ENCODE measurements at regions not wholly inside any gene's neighbourhood (a gene's known extent, or its start where the extent isn't known, plus 50 kb on each side); places are given as distances from the start of the nearest gene placed in this dataset.

DNA sequence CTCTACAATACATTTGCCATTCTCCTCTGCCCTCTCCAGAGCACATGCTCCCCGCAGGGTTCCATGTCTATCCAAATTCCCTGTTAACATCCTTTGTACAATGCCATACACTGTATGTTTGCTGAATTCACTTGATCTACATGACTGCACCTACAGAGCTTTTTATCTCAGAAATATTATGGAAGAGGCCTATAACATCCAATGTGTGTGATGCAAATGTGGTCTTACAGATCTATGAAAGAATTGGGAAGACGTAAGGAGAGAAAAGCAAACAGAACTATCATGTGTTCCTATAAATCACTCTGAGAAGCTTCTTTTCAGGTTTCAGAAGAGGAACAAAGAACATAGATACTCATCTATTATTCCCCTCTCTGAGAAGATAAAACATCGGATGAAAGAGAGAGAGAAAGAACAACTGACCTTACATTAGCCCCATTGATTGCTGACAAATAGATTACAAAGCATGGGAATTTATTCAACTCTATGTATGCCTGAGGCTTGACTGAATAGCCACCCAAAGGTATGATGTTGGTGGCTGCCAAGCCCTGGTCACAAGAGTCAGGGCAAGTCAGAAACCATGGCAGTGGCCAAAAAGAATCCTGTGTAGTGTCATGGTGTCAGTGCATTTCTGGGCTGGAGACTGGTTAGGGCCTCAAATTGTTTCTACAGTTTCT lies 425.2 kb downstream of the FOXO1 start:
- TF ChIP-seq, protein P1, sequence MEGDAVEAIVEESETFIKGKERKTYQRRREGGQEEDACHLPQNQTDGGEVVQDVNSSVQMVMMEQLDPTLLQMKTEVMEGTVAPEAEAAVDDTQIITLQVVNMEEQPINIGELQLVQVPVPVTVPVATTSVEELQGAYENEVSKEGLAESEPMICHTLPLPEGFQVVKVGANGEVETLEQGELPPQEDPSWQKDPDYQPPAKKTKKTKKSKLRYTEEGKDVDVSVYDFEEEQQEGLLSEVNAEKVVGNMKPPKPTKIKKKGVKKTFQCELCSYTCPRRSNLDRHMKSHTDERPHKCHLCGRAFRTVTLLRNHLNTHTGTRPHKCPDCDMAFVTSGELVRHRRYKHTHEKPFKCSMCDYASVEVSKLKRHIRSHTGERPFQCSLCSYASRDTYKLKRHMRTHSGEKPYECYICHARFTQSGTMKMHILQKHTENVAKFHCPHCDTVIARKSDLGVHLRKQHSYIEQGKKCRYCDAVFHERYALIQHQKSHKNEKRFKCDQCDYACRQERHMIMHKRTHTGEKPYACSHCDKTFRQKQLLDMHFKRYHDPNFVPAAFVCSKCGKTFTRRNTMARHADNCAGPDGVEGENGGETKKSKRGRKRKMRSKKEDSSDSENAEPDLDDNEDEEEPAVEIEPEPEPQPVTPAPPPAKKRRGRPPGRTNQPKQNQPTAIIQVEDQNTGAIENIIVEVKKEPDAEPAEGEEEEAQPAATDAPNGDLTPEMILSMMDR (IDR thresholded peaks at IDR 0.05), result no peak
- Histone ChIP-seq H3K4me1 (ENCODE audit: low read depth) (no peaks in the 10 kb centered on the region), H3K9me3 (no peaks in the 10 kb centered on the region), H3K36me3 (ENCODE audit: low read depth) (no peaks in the 10 kb centered on the region), H3K4me3 (no peak overlapping the region)
- ATAC-seq, result no peak
- intact Hi-C loops (cut with DNase I, micrococcal nuclease), result no loop called here
- DNase-seq, result no peak

DNA sequence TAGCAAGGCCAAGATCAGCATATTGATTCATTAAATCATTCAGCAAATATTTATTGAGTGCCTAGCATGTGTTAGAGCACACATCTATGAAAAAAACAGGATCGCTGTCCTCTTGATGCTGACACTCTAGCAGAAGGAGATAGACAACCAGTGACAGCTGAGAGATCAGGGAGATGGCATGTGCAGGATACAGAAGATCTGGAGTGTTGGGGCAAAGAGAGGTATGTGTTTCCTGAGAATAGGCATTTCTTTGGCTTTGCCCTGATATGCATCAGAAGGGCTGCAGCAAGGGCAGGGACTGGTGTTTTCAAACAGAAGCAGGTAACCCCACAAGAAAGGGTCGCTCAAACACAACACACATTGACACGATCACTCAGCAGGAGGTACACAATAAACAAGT lies 423.4 kb downstream of the FOXO1 start:
- intact Hi-C loops (cut with DNase I, micrococcal nuclease), result no loop called here
- H3K4me1 ChIP-seq (ENCODE audit: low read depth), result no peaks in the 10 kb centered on the region
- H3K4me3 ChIP-seq, result no peak overlapping the region
- DNase-seq (no peak), ATAC-seq (no peak)
- no peaks in the 10 kb centered on the region for H3K9me3 ChIP-seq
- H3K36me3 ChIP-seq (ENCODE audit: low read depth), result no peaks in the 10 kb centered on the region
- TF ChIP-seq, protein P1 (IDR thresholded peaks at IDR 0.05), result no peak

DNA sequence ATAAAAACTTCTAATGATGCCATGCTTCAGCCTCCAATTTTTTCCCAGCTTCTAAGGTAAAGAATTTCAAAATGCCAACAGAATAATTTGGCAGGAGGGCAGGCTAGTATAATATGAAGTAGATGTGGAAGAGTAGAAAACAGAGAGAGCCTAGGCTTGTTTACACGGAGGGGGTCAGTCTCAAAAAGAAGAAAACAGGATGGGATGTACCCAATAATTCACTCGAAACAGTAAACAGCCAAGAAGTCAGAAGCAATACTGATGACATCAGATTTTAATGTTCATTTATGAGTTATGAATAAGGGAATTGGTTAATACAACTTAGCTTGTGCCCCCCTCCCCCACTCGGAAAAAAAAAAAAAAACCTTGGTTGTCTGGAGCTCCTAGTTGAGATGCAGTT lies 422.5 kb downstream of the FOXO1 start:
- no peaks in the 10 kb centered on the region for H3K9me3 ChIP-seq
- no peak overlapping the region for H3K4me3 ChIP-seq
- H3K36me3 ChIP-seq (ENCODE audit: low read depth), result no peaks in the 10 kb centered on the region
- DNase-seq (no peak), ATAC-seq (no peak)
- TF ChIP-seq, protein P1 (IDR thresholded peaks at IDR 0.05), result no peak
- intact Hi-C loops (cut with DNase I, micrococcal nuclease), result no loop called here
- no peaks in the 10 kb centered on the region for H3K4me1 ChIP-seq (ENCODE audit: low read depth)

DNA sequence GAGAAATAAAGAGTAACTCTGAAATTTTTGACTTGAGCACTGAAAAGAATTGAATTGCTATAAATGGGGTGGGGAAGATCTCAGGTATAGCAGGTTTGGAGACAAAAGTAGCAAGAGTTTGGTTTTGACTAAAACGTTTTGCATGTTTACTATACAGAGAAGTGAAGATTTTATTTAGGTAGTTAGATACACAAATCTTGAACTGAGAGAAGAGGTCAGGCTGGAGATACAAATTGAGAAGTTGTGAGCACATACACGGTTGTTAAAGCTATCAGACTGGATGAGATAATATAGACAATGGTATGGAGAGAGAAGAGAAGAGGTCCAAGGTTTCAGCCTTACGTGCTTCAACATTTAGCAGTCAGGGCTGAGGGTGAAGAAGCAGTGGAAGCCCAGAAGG lies 420.9 kb downstream of the FOXO1 start:
- ATAC-seq, result no peak
- intact Hi-C loops (cut with DNase I, micrococcal nuclease), result no loop called here
- H3K4me1 ChIP-seq (ENCODE audit: low read depth), result no peaks in the 10 kb centered on the region
- TF ChIP-seq, protein P1 (IDR thresholded peaks at IDR 0.05), result no peak
- no peaks in the 10 kb centered on the region for H3K36me3 ChIP-seq (ENCODE audit: low read depth)
- H3K9me3 ChIP-seq, result no peaks in the 10 kb centered on the region
- H3K4me3 ChIP-seq, result no peak overlapping the region
- DNase-seq, result no peak

DNA sequence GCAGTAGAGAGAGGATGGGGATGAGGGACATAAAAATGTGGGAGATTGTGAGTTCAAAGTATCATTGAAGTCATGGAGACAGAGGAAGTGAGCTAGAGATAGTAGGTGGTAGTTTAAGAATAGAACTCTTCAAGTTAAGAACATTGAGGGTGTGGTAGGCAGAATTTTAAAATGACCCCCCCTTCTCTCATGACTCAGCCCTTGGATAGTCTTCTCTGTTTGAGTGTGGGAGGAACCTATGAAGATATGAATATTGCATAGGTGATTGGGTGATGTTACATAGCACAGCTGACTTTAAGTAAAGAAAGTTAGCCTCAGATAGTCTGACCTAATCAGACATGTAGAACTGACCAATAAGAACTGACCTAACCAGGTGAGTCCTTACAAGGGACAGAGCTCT lies 418.6 kb downstream of the FOXO1 start:
- no peak overlapping the region for H3K4me3 ChIP-seq
- TF ChIP-seq, protein P1 (IDR thresholded peaks at IDR 0.05), result no peak
- no peaks in the 10 kb centered on the region for H3K36me3 ChIP-seq (ENCODE audit: low read depth)
- intact Hi-C loops (cut with DNase I, micrococcal nuclease), result no loop called here
- H3K4me1 ChIP-seq (ENCODE audit: low read depth), result no peaks in the 10 kb centered on the region
- ATAC-seq, result no peak
- DNase-seq, result no peak
- no peaks in the 10 kb centered on the region for H3K9me3 ChIP-seq

Measured in mucosa of descending colon (tissue), 3 donors.